Prostate gland (tissue), 2 donors: ENCODE measurements at regions not wholly inside any gene's neighbourhood (a gene's known extent, or its start where the extent isn't known, plus 50 kb on each side); places are given as distances from the start of the nearest gene placed in this dataset.

Experiments used
- CTCF ChIP-seq, 4 experiments: fragments of 200-600 bp in 2 of 4; fragments of 450-650 bp in 2 of 4; sonication (generic) in 2 of 4; IDR thresholded peaks; 1 replicate in 3 of 4; 2 replicates in 1 of 4; pipeline ENCODE4 v1.5.1; 2016 to 2019; ENCODE audit warnings: antibody characterized with exemption in 4 of 4, mild to moderate bottlenecking in 2 of 4, moderate library complexity in 2 of 4
- POLR2A ChIP-seq: fragments of 450-650 bp; IDR thresholded peaks from one replicate; pipeline ENCODE4 v1.6.1; 2016; ENCODE audit warnings: antibody characterized with exemption, mild to moderate bottlenecking
- POLR2AphosphoS5 ChIP-seq: sonication (generic); formaldehyde crosslinking; IDR thresholded peaks from one replicate; pipeline ENCODE4 v1.6.1; 2017; ENCODE audit warnings: antibody characterized with exemption

GRCh38 chr4:180100433-180101344, 2142.5 kb upstream of the TENM3 start:
- TF ChIP-seq CTCF (IDR thresholded peaks at IDR 0.05) (no peak), POLR2AphosphoS5 (no peak), POLR2A (no peak)
